Activated B cell treated with CpG ODN at 0.5 μM for 24 hours (primary cell): ENCODE measurements at regions not wholly inside any gene's neighbourhood (a gene's known extent, or its start where the extent isn't known, plus 50 kb on each side); places are given as distances from the start of the nearest gene placed in this dataset.

Experiments used
- ATAC-seq: fragments of 200-7000 bp; cut with Tn5 transposase; one replicate; pipeline ENCODE4 v1.10.0; 2021; ENCODE audit warnings: low read depth, mild to moderate bottlenecking, moderate library complexity
- CTCF ChIA-PET: fragments of 350-600 bp; sonication (Branson Sonifier 250); formaldehyde crosslinking; loops from one replicate; lab custom pipeline; 2021; ENCODE audit warnings: antibody characterized with exemption; lab: Charles Lee
- POLR2A ChIA-PET: fragments of 350-600 bp; sonication (Branson Sonifier 250); formaldehyde crosslinking; loops from one replicate; lab custom pipeline; 2021; ENCODE audit warnings: antibody characterized with exemption; lab: Charles Lee
- DNase-seq: peaks from one replicate; pipeline ENCODE4 v3.0.0; 2022
- H3K27ac Mint-ChIP-seq: one replicate; pipeline ENCODE4 v1.8.0; 2020; ENCODE audit warnings: mixed read lengths
- H3K27me3 Mint-ChIP-seq: one replicate; pipeline ENCODE4 v1.8.0; 2021; ENCODE audit warnings: mixed read lengths
- H3K36me3 Mint-ChIP-seq: one replicate; pipeline ENCODE4 v1.8.0; 2021; ENCODE audit warnings: low read depth, mixed read lengths
- H3K4me1 Mint-ChIP-seq: one replicate; pipeline ENCODE4 v1.8.0; 2021; ENCODE audit warnings: mixed read lengths
- H3K4me3 Mint-ChIP-seq: one replicate; pipeline ENCODE4 v1.8.0; 2020; ENCODE audit warnings: mild to moderate bottlenecking, mixed read lengths
- H3K9me3 Mint-ChIP-seq: one replicate; pipeline ENCODE4 v1.8.0; 2020; ENCODE audit warnings: mixed read lengths
- intact Hi-C: fragments of 100-400 bp; cut with micrococcal nuclease; formaldehyde crosslinking; loops from one replicate; pipeline ENCODE4 v1.15.1; 2024
- TF ChIP-seq, protein P1 (sequence below): fragments of 200-600 bp; IDR thresholded peaks from one replicate; pipeline ENCODE4 v1.8.0; 2022; ENCODE audit warnings: antibody characterized with exemption, mild to moderate bottlenecking

DNA sequence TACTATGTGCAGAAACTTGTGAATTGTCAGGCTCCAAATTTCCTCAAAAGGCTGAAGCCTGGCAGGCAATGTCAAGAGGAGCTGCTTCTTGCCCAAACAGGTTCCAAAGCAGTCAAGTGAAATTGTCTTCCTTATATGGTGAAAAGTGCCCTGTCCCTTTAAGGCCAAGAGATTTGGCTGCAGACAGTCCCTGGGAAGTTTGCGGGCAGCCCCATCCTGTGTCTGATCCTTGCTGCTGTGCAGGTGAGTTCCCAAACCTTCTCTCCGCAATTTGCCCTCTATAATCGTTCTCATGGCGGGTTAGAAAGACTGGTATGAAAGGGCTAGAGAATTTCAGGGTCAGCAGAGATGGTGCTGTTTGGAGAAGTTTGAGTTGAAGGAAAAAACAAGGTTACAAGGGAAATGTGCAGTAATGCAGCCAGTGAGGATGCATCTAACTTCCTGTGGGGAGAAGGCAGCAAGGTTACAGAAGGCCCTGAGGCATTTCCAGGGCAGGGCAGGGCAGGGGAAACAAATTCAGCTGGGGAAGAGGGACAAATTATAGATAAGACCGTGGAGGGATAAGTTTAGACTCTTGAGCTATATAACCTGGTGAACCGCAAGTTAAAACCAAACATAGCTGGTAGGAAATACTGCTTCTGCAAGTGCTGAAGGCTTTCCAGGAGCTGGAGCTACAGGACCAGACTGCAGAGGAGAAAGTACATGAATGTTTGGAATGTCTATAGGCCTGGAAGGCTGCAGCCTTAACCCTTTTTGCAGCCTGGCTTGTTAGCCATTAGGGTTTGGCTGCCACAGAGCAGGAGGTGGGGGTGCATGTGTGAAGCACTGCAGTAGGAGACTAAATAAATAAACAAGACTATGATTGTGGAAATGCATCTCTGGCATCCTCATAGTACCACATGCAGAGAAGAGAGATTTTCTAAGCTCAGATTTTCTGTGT is 256.2 kb upstream of the IL12A start:
- no peak for DNase-seq
- H3K4me1 Mint-ChIP-seq: no peaks in the 10 kb centered on the region
- ATAC-seq: no peak
- H3K36me3 Mint-ChIP-seq: no peaks in the 10 kb centered on the region
- H3K27ac Mint-ChIP-seq: no peak overlapping the region
- H3K9me3 Mint-ChIP-seq: no peaks in the 10 kb centered on the region
- intact Hi-C loops: no loop called here
- no peak overlapping the region for H3K4me3 Mint-ChIP-seq
- ChIA-PET CTCF (no interaction called here), POLR2A (no interaction called here)
- TF ChIP-seq, protein P1, sequence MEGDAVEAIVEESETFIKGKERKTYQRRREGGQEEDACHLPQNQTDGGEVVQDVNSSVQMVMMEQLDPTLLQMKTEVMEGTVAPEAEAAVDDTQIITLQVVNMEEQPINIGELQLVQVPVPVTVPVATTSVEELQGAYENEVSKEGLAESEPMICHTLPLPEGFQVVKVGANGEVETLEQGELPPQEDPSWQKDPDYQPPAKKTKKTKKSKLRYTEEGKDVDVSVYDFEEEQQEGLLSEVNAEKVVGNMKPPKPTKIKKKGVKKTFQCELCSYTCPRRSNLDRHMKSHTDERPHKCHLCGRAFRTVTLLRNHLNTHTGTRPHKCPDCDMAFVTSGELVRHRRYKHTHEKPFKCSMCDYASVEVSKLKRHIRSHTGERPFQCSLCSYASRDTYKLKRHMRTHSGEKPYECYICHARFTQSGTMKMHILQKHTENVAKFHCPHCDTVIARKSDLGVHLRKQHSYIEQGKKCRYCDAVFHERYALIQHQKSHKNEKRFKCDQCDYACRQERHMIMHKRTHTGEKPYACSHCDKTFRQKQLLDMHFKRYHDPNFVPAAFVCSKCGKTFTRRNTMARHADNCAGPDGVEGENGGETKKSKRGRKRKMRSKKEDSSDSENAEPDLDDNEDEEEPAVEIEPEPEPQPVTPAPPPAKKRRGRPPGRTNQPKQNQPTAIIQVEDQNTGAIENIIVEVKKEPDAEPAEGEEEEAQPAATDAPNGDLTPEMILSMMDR: no peak
- H3K27me3 Mint-ChIP-seq: peaks cover 13% of the 10 kb centered on the region

DNA sequence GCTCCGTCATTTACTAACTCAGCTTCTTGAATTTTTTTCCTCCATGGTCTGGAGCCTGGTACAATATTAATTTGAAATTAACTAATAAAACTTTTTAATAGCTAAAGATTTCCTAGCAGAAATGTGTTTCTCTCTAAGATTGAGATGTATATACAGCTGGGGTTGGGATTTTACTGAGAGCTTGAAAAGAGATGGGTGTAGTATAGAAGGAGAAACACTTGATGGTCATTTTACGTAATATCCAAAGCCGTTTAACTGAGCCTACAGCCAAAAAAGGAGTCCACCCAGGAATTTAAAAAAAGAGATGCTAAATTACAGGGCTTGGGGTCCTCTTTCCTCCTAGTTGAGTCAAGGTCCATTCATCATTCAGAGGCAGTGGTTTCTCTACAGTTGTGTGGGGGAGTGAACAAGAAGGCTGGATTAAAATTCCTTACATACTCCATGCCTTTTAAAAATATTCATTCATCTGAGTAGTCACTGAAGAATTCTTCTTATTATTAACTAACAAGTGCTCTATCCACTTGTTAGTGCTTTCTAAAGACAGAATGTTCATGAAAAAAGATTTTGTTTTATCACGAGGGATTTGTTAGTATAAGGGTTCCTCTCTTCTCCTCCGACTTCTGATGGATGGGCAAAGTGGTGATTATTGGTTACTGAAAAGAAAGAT is 255.3 kb upstream of the IL12A start:
- Mint-ChIP-seq H3K36me3 (no peaks in the 10 kb centered on the region), H3K27ac (no peak overlapping the region), H3K4me3 (no peak overlapping the region), H3K4me1 (no peaks in the 10 kb centered on the region), H3K9me3 (no peaks in the 10 kb centered on the region), H3K27me3 (peaks cover 17% of the 10 kb centered on the region)
- no peak for DNase-seq
- intact Hi-C loops: no loop called here
- TF ChIP-seq, protein P1: no peak
- POLR2A ChIA-PET: no interaction called here
- CTCF ChIA-PET: no interaction called here
- no peak for ATAC-seq

DNA sequence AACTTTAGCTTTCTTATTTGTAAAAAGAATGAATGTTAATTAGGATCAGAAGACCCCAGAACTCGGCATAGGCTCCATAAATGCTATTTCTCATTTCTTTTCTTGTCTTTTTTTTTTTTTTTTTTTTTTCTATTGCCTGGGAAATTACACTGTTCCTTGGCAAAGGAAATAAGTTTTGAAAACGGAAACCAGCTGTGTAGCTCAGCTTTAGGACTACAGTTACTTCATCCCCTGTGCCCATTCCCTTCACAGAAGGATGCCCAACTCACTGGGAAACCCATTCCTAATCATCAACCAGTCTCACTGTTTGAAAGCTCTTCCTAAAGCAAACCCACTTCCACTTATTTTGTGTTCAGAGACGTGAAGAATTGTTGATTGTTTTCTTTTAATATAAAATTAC is 254.0 kb upstream of the IL12A start:
- no peaks in the 10 kb centered on the region for H3K4me1 Mint-ChIP-seq
- H3K36me3 Mint-ChIP-seq: no peaks in the 10 kb centered on the region
- DNase-seq: no peak
- H3K9me3 Mint-ChIP-seq: no peaks in the 10 kb centered on the region
- intact Hi-C loops: no loop called here
- no peak overlapping the region for H3K4me3 Mint-ChIP-seq
- peaks cover 18% of the 10 kb centered on the region for H3K27me3 Mint-ChIP-seq
- TF ChIP-seq, protein P1: no peak
- no peak for ATAC-seq
- CTCF ChIA-PET: no interaction called here
- POLR2A ChIA-PET: no interaction called here
- no peak overlapping the region for H3K27ac Mint-ChIP-seq

DNA sequence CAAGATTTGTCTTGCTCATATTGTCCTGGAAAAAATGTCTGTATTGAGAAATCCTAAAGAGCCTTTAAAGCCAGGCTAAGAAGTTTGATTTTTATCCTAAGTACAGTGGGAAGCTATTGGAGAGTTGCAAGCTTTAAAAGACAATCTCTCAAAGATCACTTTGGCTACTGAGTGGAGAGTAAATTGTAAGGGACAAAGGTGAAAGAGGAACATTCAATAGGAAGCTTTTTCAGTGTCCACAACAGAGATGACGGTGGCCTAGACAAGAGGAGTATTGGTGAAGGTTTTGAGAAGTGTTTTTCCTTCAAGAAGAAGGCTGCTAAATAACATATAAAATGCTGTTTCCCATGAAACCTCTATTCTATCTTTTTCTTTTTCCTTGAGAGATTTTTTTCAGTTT is 249.5 kb upstream of the IL12A start:
- Mint-ChIP-seq H3K27ac (no peak overlapping the region), H3K9me3 (no peaks in the 10 kb centered on the region), H3K4me1 (no peaks in the 10 kb centered on the region), H3K4me3 (no peak overlapping the region), H3K36me3 (no peaks in the 10 kb centered on the region), H3K27me3 (peaks cover 21% of the 10 kb centered on the region)
- POLR2A ChIA-PET: no interaction called here
- intact Hi-C loops: no loop called here
- DNase-seq (no peak), ATAC-seq (no peak)
- TF ChIP-seq, protein P1: no peak
- CTCF ChIA-PET: no interaction called here

DNA sequence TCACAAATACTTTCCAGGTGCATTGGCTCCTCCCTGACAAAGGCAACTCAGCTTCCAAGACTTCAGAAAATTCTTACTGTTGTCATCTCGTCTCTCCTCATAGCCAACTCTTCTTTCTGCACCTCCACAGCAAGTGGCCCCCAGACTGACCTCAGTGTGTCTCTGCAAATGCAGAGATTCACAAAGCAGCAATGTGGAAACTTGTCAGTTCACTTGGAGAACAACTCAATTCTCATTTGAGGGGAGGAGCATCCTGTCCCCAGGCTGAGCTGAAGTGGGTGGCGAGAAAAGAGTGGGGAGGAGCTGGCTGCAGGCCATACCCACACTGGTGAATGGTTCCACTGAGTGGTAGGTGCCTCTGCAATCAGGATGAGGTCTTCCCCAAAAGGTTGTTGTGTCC is 248.7 kb upstream of the IL12A start:
- POLR2A ChIA-PET: no interaction called here
- Mint-ChIP-seq H3K9me3 (no peaks in the 10 kb centered on the region), H3K4me1 (no peaks in the 10 kb centered on the region), H3K36me3 (no peaks in the 10 kb centered on the region), H3K27me3 (peaks cover 19% of the 10 kb centered on the region), H3K27ac (no peak overlapping the region), H3K4me3 (no peak overlapping the region)
- intact Hi-C loops: no loop called here
- ATAC-seq (no peak), DNase-seq (no peak)
- CTCF ChIA-PET: no interaction called here
- TF ChIP-seq, protein P1: no peak
